Mesendoderm (in vitro differentiated cells): ENCODE measurements at regions not wholly inside any gene's neighbourhood (a gene's known extent, or its start where the extent isn't known, plus 50 kb on each side); places are given as distances from the start of the nearest gene placed in this dataset.

ENCODE experiments used
- DNase-seq: peaks from one replicate; pipeline ENCODE4 v3.0.0; 2013
- H2AK5ac ChIP-seq: 2 replicates; pipeline ENCODE4 v1.6.1; 2013; ENCODE audit warnings: low read length, inconsistent platforms
- H2BK120ac ChIP-seq: 2 replicates; pipeline ENCODE4 v1.6.1; 2013; ENCODE audit warnings: low read depth, mild to moderate bottlenecking, low read length, moderate library complexity, mixed read lengths
- H2BK15ac ChIP-seq: replicated peaks from 2 replicates; pipeline ENCODE4 v1.6.1; 2013; ENCODE audit warnings: low read depth, mild to moderate bottlenecking, moderate library complexity
- H2BK5ac ChIP-seq: 2 replicates; pipeline ENCODE4 v1.6.1; 2013; ENCODE audit warnings: low read length, inconsistent platforms
- H3K18ac ChIP-seq: 2 replicates; pipeline ENCODE4 v1.6.1; 2013; ENCODE audit warnings: mild to moderate bottlenecking, low read length, mixed read lengths
- H3K23ac ChIP-seq: one replicate; pipeline ENCODE4 v1.6.1; 2013; ENCODE audit warnings: low read length
- H3K27ac ChIP-seq: 2 replicates; pipeline ENCODE4 v1.5.1; 2013; ENCODE audit warnings: low read depth, mild to moderate bottlenecking, inconsistent platforms, low read length, moderate library complexity
- H3K27me3 ChIP-seq: 2 replicates; pipeline ENCODE4 v1.6.1; 2013; ENCODE audit warnings: low read length, control low read depth, mild to moderate bottlenecking, inconsistent platforms; ENCODE audit not compliant: insufficient read depth, poor library complexity
- H3K36me3 ChIP-seq: 2 replicates; pipeline ENCODE4 v1.6.1; 2013; ENCODE audit warnings: low read length, inconsistent platforms; ENCODE audit not compliant: control insufficient read depth, insufficient read depth
- H3K4ac ChIP-seq: one replicate; pipeline ENCODE4 v1.6.1; 2013; ENCODE audit warnings: low read depth, mild to moderate bottlenecking, low read length, moderate library complexity
- H3K4me1 ChIP-seq: 2 replicates; pipeline ENCODE4 v1.6.1; 2013; ENCODE audit warnings: low read depth, low read length, inconsistent platforms; ENCODE audit not compliant: control insufficient read depth
- H3K4me2 ChIP-seq: 2 replicates; pipeline ENCODE4 v1.6.1; 2013; ENCODE audit warnings: low read length
- H3K4me3 ChIP-seq: 2 replicates; pipeline ENCODE4 v1.5.1; 2013; ENCODE audit warnings: mild to moderate bottlenecking, low read length
- H3K56ac ChIP-seq: one replicate; pipeline ENCODE4 v1.6.1; 2013; ENCODE audit warnings: low read length
- H3K79me1 ChIP-seq: 2 replicates; pipeline ENCODE4 v1.6.1; 2013; ENCODE audit warnings: low read length, inconsistent platforms
- H3K79me2 ChIP-seq: 2 replicates; pipeline ENCODE4 v1.6.1; 2013; ENCODE audit warnings: mild to moderate bottlenecking, low read length; ENCODE audit not compliant: control insufficient read depth, insufficient read depth
- H3K9ac ChIP-seq: 2 replicates; pipeline ENCODE4 v1.6.1; 2013; ENCODE audit warnings: low read length, inconsistent platforms
- H4K5ac ChIP-seq: one replicate; pipeline ENCODE4 v1.6.1; 2013; ENCODE audit warnings: low read length
- H4K8ac ChIP-seq: one replicate; pipeline ENCODE4 v1.6.1; 2013; ENCODE audit warnings: low read depth, mild to moderate bottlenecking, control low read depth, low read length, moderate library complexity
- WGBS: extraction: QIAGEN DNeasy Blood & Tissue Kit; methylation state at CpG from one replicate; pipeline ENCODE4 v1.1.7; 2013; ENCODE audit warnings: low lambda C conversion rate, missing lambda C conversion rate; ENCODE audit not compliant: insufficient coverage; ENCODE audit errors: extremely low coverage; 5-methylcytosine and 5-hydroxymethylcytosine counted together

DNA sequence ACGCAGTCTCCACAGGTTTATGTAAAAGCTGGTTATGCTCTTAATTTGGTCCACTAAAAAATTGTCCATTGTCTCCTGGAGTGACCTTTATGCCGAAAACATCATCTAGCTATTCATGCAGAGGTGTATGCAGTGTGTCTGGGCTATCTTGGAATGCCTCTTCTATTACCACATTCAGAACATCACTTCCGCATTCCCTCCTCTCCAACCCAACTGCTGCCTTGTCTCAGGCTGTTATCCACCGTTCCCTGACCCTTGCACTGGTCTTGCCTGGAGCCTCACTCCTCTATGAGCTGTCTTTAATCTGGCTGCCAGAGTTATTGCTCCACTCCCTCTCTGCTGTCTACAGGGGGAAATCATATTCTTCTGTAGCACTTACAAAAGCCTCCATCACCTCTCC lies 214.1 kb upstream of the ANKRD55 start:
- H3K4ac ChIP-seq, result no peak overlapping the region
- no peaks in the 10 kb centered on the region for H3K79me2 ChIP-seq
- no peaks in the 10 kb centered on the region for H3K79me1 ChIP-seq
- no peak overlapping the region for H3K9ac ChIP-seq
- H3K18ac ChIP-seq, result no peak overlapping the region
- no peak overlapping the region for H3K4me3 ChIP-seq
- H2BK120ac ChIP-seq, result no peak overlapping the region
- no peak overlapping the region for H4K8ac ChIP-seq
- H3K27ac ChIP-seq, result no peak overlapping the region
- no peak overlapping the region for H2BK15ac ChIP-seq
- H4K5ac ChIP-seq, result no peak overlapping the region
- H3K23ac ChIP-seq, result no peak overlapping the region
- no peak overlapping the region for H3K56ac ChIP-seq
- WGBS, result no CpG with 5 or more reads among the region's 4 CpGs
- H2BK5ac ChIP-seq, result no peak overlapping the region
- no peak overlapping the region for H2AK5ac ChIP-seq
- no peak overlapping the region for H3K4me2 ChIP-seq
- no peaks in the 10 kb centered on the region for H3K27me3 ChIP-seq
- H3K4me1 ChIP-seq, result no peaks in the 10 kb centered on the region
- H3K36me3 ChIP-seq, result no peaks in the 10 kb centered on the region
- no peak for DNase-seq

DNA sequence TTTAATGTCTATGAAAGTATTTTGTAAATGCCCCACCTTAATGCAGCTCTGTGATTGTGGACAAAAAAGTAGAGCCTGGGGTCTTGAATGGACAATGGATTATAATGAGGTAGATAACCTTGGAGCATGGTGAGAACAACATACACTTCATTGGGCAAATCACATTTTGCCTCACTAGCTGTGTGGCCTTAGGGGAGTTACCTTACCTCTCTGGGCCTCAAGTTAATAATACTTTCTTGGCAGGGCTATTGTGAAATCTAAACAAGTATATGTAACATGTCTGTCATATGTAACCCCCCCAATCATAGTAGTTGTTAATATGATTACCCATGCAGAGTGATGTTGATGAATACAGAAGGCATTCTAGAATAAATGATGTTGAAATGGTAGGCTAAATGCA lies 213.6 kb upstream of the ANKRD55 start:
- H2BK5ac ChIP-seq, result no peak overlapping the region
- no peaks in the 10 kb centered on the region for H3K27me3 ChIP-seq
- H3K4me2 ChIP-seq, result no peak overlapping the region
- no peak overlapping the region for H2BK120ac ChIP-seq
- no peaks in the 10 kb centered on the region for H3K79me1 ChIP-seq
- H2AK5ac ChIP-seq, result no peak overlapping the region
- no peak overlapping the region for H3K4me3 ChIP-seq
- H3K27ac ChIP-seq, result no peak overlapping the region
- no peak overlapping the region for H4K5ac ChIP-seq
- DNase-seq, result no peak
- H3K4ac ChIP-seq, result no peak overlapping the region
- H3K36me3 ChIP-seq, result no peaks in the 10 kb centered on the region
- no peaks in the 10 kb centered on the region for H3K4me1 ChIP-seq
- H3K18ac ChIP-seq, result no peak overlapping the region
- no peak overlapping the region for H4K8ac ChIP-seq
- no peak overlapping the region for H3K23ac ChIP-seq
- no peak overlapping the region for H3K56ac ChIP-seq
- no peaks in the 10 kb centered on the region for H3K79me2 ChIP-seq
- H3K9ac ChIP-seq, result no peak overlapping the region
- H2BK15ac ChIP-seq, result no peak overlapping the region

DNA sequence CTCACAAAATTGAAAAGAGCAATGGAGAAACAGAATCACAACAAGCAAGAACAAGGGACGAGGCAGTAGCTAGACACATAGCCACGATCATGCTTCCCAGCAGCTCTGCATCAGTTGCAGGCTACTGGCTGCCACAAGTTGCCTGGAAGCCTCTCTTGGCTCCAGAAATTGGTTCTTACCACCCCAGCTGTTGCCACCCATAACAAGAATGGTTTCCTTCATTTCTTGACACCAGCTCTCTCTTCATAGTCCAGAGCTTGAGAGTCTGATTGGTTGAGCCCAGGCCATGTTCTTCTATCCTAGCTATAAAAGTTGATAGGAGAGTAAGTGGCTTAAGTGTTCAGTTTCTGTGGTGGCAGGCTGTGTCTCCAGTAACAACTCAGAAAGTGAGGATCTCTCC lies 210.7 kb upstream of the ANKRD55 start:
- WGBS, result no CpG with 5 or more reads among the region's 2 CpGs
- no peak overlapping the region for H2BK15ac ChIP-seq

DNA sequence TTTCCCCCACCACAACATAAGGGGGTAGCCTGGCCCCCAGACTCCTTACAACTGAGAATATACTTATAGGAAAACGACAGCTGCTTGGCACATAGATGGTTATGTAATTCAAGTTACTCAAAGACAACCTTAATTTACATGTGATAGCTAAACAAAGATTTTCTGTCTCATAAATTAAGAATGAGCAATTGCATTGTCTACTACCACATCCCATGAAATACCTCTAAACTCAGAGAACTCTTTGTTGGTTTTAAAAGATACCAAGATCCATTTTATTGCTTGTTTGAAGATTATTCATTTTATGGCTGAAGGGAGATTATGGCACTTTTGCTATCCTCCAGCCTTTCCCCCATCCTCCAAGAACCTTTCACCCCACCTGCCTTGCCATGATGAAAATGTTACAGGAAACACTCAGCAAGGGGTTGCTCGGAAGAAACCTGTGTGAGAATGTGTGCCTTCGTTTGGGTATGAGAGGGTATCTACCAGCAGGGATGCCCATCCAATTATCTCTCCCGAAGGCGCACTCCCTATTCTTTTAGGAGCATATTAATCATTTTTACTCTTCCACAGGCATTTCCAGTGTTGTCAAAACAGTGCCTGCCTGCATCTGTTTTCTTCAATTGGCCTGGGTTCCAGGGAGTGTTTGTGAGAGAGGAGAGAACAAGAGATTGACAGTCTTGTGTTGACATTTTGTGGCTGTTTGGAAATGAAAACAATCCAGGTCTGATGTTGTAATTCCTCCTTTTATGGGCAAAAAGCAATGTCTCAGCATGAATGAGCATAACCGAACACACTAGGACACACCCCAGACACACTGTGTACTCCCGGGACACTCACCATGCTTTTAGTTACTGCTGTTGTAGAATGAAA lies 208.0 kb upstream of the ANKRD55 start:
- Histone ChIP-seq H2BK120ac (no peak overlapping the region), H3K4me2 (no peak overlapping the region), H3K4ac (no peak overlapping the region), H3K23ac (no peak overlapping the region), H2BK15ac (no peak overlapping the region), H3K36me3 (no peaks in the 10 kb centered on the region), H4K8ac (no peak overlapping the region), H3K79me1 (no peaks in the 10 kb centered on the region), H3K4me3 (no peak overlapping the region), H3K18ac (no peak overlapping the region), H3K9ac (no peak overlapping the region), H3K4me1 (no peaks in the 10 kb centered on the region), H3K79me2 (no peaks in the 10 kb centered on the region), H3K27ac (no peak overlapping the region), H2AK5ac (no peak overlapping the region), H2BK5ac (no peak overlapping the region), H4K5ac (no peak overlapping the region), H3K27me3 (no peaks in the 10 kb centered on the region), H3K56ac (no peak overlapping the region)
- DNase-seq, result no peak
- WGBS, result no CpG with 5 or more reads among the region's 7 CpGs

More for the DNA sequence above, 210.7 kb upstream of the ANKRD55 start:
- H3K27me3 ChIP-seq, result no peaks in the 10 kb centered on the region
- H3K27ac ChIP-seq, result no peak overlapping the region
- no peak overlapping the region for H3K4me2 ChIP-seq
- no peaks in the 10 kb centered on the region for H3K36me3 ChIP-seq
- H3K4ac ChIP-seq, result no peak overlapping the region
- no peak overlapping the region for H3K4me3 ChIP-seq
- H2BK120ac ChIP-seq, result no peak overlapping the region
- no peak overlapping the region for H4K5ac ChIP-seq
- no peak overlapping the region for H3K9ac ChIP-seq
- H3K79me2 ChIP-seq, result no peaks in the 10 kb centered on the region
- DNase-seq, result no peak
- H3K23ac ChIP-seq, result no peak overlapping the region
- H2BK5ac ChIP-seq, result no peak overlapping the region
- no peak overlapping the region for H4K8ac ChIP-seq
- H3K56ac ChIP-seq, result no peak overlapping the region
- no peak overlapping the region for H3K18ac ChIP-seq
- no peaks in the 10 kb centered on the region for H3K79me1 ChIP-seq
- H2AK5ac ChIP-seq, result no peak overlapping the region
- no peaks in the 10 kb centered on the region for H3K4me1 ChIP-seq

DNA sequence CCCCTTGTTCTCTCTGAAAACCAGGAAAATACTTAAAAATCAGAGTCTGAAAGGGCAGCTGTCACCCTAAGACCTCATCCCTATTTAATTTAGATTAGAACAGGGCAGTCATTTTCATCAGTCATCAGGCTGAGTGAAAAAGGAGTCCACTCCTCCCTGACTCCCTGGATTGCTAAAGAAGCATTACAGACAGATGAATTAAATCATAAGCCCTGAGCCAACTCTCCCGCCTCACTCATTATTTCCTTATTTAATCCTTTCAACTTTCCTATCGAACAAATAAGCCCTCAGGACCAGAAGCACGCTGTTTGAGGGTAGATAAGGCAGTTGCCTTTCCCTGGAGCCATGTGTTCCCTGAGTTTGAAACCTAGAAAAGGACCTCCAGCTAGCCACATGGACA lies 201.9 kb upstream of the ANKRD55 start:
- no peak for DNase-seq
- Histone ChIP-seq H4K8ac (no peak overlapping the region), H3K36me3 (no peaks in the 10 kb centered on the region), H3K9ac (no peak overlapping the region), H3K27ac (no peak overlapping the region), H4K5ac (no peak overlapping the region), H2BK5ac (no peak overlapping the region), H3K56ac (no peak overlapping the region), H3K4me3 (no peak overlapping the region), H3K4me2 (no peak overlapping the region), H3K18ac (no peak overlapping the region), H2BK120ac (no peak overlapping the region), H3K79me1 (no peaks in the 10 kb centered on the region), H3K23ac (no peak overlapping the region), H3K4me1 (no peaks in the 10 kb centered on the region), H3K79me2 (no peaks in the 10 kb centered on the region), H2BK15ac (no peak overlapping the region), H3K27me3 (no peaks in the 10 kb centered on the region), H2AK5ac (no peak overlapping the region), H3K4ac (no peak overlapping the region)
- WGBS, result no CpG with 5 or more reads among the region's 3 CpGs
